HL-60 (cell line): ENCODE measurements at regions not wholly inside any gene's neighbourhood (a gene's known extent, or its start where the extent isn't known, plus 50 kb on each side); places are given as distances from the start of the nearest gene placed in this dataset.

ENCODE experiments used
- DNase-seq, 2 experiments: peaks; one replicate each; pipeline ENCODE4 v3.0.0-alpha.2; 2010 to 2020; ENCODE audit warnings: low read depth in 1 of 2, low spot score in 1 of 2
- H3K27ac ChIP-seq: fragments of 250-450 bp; sonication (Bioruptor Pico); replicated peaks from 2 replicates; pipeline ENCODE4 v1.5.1; 2020; ENCODE audit warnings: mild to moderate bottlenecking, moderate library complexity
- H3K27me3 ChIP-seq: fragments of 250-450 bp; sonication (Bioruptor Pico); 2 replicates; pipeline ENCODE4 v1.5.1; 2021; ENCODE audit warnings: mild to moderate bottlenecking, moderate library complexity; ENCODE audit not compliant: insufficient read depth, poor library complexity, severe bottlenecking
- H3K4me3 ChIP-seq: replicated peaks from 2 replicates; pipeline ENCODE4 v1.5.1; 2011; ENCODE audit warnings: mild to moderate bottlenecking, control low read depth, low read length; ENCODE audit not compliant: insufficient read depth
- GABPA ChIP-seq: IDR thresholded peaks from 2 replicates; pipeline ENCODE4 v1.6.1; 2012; ENCODE audit warnings: low read depth
- POLR2AphosphoS5 ChIP-seq: IDR thresholded peaks from 2 replicates; pipeline ENCODE4 v1.6.1; 2012; ENCODE audit warnings: low read depth
- SPI1 ChIP-seq: IDR thresholded peaks from 2 replicates; pipeline ENCODE4 v1.6.1; 2012; ENCODE audit warnings: low read depth, mild to moderate bottlenecking, borderline replicate concordance
- TF ChIP-seq, protein P1 (sequence below): IDR thresholded peaks from one replicate; pipeline ENCODE4 v1.5.1; 2011; ENCODE audit warnings: low read length, control low read depth, inconsistent platforms; ENCODE audit not compliant: insufficient read depth
- TF ChIP-seq, protein P2 (sequence below): IDR thresholded peaks from 2 replicates; pipeline ENCODE4 v1.6.1; 2012; ENCODE audit warnings: low read depth; ENCODE audit not compliant: insufficient replicate concordance

DNA sequence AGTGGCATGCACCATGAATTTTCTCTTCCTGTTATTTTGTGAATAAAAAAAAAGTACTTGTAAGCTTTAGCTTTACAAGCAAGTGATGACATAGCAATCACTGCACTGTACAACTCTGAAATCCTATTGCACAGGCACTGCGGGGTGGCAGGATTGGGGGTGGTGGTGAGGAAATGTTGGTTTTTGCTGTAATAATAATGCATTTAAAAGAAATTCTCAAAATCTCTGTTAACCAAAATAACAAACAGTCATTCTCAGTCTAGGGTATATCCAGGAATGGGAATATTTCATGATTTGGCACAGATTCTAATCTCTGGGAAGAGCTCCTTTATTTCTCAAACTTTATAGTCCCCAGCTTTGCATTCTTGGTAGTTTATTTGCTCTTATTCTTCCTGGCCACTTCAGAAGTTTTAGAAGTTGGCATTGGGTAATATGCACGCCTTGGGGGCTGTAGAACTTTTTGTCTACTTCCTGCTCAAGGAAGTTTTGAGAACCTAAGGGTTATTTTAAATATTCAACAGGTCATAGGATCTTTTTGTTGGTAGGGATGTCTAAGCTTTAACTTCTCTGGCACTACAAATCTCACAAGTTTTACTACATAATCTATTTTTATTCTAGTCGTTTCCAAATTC, 353.0 kb upstream of the KLF12 start:
- TF ChIP-seq POLR2AphosphoS5 (no peak), GABPA (no peak), SPI1 (no peak)
- TF ChIP-seq, protein P1, sequence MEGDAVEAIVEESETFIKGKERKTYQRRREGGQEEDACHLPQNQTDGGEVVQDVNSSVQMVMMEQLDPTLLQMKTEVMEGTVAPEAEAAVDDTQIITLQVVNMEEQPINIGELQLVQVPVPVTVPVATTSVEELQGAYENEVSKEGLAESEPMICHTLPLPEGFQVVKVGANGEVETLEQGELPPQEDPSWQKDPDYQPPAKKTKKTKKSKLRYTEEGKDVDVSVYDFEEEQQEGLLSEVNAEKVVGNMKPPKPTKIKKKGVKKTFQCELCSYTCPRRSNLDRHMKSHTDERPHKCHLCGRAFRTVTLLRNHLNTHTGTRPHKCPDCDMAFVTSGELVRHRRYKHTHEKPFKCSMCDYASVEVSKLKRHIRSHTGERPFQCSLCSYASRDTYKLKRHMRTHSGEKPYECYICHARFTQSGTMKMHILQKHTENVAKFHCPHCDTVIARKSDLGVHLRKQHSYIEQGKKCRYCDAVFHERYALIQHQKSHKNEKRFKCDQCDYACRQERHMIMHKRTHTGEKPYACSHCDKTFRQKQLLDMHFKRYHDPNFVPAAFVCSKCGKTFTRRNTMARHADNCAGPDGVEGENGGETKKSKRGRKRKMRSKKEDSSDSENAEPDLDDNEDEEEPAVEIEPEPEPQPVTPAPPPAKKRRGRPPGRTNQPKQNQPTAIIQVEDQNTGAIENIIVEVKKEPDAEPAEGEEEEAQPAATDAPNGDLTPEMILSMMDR, result no peak
- TF ChIP-seq, protein P2, sequence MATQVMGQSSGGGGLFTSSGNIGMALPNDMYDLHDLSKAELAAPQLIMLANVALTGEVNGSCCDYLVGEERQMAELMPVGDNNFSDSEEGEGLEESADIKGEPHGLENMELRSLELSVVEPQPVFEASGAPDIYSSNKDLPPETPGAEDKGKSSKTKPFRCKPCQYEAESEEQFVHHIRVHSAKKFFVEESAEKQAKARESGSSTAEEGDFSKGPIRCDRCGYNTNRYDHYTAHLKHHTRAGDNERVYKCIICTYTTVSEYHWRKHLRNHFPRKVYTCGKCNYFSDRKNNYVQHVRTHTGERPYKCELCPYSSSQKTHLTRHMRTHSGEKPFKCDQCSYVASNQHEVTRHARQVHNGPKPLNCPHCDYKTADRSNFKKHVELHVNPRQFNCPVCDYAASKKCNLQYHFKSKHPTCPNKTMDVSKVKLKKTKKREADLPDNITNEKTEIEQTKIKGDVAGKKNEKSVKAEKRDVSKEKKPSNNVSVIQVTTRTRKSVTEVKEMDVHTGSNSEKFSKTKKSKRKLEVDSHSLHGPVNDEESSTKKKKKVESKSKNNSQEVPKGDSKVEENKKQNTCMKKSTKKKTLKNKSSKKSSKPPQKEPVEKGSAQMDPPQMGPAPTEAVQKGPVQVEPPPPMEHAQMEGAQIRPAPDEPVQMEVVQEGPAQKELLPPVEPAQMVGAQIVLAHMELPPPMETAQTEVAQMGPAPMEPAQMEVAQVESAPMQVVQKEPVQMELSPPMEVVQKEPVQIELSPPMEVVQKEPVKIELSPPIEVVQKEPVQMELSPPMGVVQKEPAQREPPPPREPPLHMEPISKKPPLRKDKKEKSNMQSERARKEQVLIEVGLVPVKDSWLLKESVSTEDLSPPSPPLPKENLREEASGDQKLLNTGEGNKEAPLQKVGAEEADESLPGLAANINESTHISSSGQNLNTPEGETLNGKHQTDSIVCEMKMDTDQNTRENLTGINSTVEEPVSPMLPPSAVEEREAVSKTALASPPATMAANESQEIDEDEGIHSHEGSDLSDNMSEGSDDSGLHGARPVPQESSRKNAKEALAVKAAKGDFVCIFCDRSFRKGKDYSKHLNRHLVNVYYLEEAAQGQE, result no peak

DNA sequence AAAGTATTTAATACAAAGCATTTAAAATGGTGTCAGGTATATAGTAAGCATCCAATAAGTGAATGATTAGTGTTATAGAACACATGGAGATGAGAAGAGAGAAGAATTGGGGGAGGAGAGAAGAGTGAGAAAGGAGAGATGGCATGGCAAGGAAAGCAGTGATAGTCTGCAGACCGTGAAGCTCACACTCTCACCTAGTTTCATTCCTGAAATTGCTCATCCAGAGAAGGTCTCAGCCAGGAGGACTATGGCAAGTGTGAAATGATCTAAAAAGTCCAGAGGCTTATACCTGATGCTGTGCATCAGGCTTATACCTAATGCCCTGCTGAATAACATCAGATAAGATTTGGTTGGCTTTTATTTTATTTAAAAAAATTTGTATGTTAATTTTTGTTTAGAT, 351.6 kb upstream of the KLF12 start:
- Histone ChIP-seq H3K27ac (no peak overlapping the region), H3K27me3 (no peaks in the 10 kb centered on the region), H3K4me3 (no peak overlapping the region)
- TF ChIP-seq, protein P2, result no peak
- TF ChIP-seq SPI1, result no peak
- TF ChIP-seq GABPA, result no peak
- TF ChIP-seq, protein P1, result no peak
- no peak for TF ChIP-seq POLR2AphosphoS5
- no peak for DNase-seq

More for the DNA sequence above, 353.0 kb upstream of the KLF12 start:
- H3K27me3 ChIP-seq, result no peaks in the 10 kb centered on the region
- H3K27ac ChIP-seq, result no peak overlapping the region
- H3K4me3 ChIP-seq, result no peak overlapping the region
- no peak for DNase-seq

DNA sequence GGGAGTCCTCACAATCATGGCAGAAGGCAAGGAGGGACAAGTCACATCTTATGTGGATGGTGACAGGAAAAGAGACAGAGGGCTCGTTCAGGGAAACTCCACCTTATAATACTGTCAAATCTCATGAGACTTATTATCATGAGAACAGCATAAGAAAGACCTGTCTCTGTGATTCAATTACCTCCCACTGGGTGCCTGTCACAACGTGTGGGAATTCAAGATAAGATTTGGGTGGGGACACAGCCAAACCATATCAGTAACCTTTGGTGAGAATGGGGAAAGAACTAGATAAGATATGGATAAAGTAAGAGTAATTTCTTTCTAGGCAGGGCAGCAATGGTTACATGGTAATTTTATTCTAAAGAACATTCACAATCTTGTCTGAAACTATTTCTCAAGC, 344.9 kb upstream of the KLF12 start:
- DNase-seq, result no peak
- TF ChIP-seq SPI1 (no peak), GABPA (no peak), POLR2AphosphoS5 (no peak)
- TF ChIP-seq, protein P2, result no peak
- TF ChIP-seq, protein P1, result no peak
- Histone ChIP-seq H3K27ac (no peak overlapping the region), H3K27me3 (no peaks in the 10 kb centered on the region), H3K4me3 (no peak overlapping the region)
